ENCODE measurements at regions not wholly inside any gene's neighbourhood (a gene's known extent, or its start where the extent isn't known, plus 50 kb on each side); places are given as distances from the start of the nearest gene placed in this dataset.

- no peaks in the 10 kb centered on the region for H3K27me3 ChIP-seq (ENCODE audit: insufficient read depth, poor library complexity, severe bottlenecking)
- H3K4me3 ChIP-seq (ENCODE audit: severe bottlenecking) = no peak overlapping the region
- H3K9me3 ChIP-seq (ENCODE audit: severe bottlenecking) = no peaks in the 10 kb centered on the region
- H3K27ac ChIP-seq (ENCODE audit: poor library complexity, severe bottlenecking) = no peak overlapping the region
- no peaks in the 10 kb centered on the region for H3K4me1 ChIP-seq (ENCODE audit: insufficient read depth, poor library complexity, severe bottlenecking)
- ATAC-seq (ENCODE audit: low read depth) (no peak), DNase-seq (ENCODE audit: low spot score) (no peak)
- TF ChIP-seq CTCF (IDR thresholded peaks at IDR 0.05; ENCODE audit: poor library complexity, severe bottlenecking) = no peak
- no peaks in the 10 kb centered on the region for H3K36me3 ChIP-seq (ENCODE audit: low read depth)
Measured at GRCh38 chr18:10351858-10352257, 102.6 kb upstream of the APCDD1 start.

DNA sequence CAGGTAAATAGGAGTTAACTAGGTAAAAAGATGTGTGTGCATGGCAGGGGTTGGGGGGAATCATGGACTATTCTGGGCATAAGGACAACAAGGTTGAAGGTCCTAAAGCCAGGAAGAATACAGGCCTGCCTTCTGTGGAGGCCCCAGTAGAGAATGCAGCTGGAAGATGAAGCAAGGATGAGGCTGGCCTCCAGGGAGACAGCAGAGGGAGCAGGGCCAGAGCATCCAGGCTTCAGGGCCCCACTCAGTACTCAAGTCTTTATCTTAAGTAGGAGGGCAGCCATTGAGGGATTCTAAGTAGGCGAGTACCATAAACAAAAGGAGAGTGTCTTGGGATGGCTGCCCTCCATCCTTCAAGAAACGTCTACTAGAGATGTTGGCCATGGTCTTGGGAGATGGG, 101.8 kb upstream of the APCDD1 start:
- no peaks in the 10 kb centered on the region for H3K4me1 ChIP-seq (ENCODE audit: insufficient read depth, poor library complexity, severe bottlenecking)
- DNase-seq (ENCODE audit: low spot score) (no peak), ATAC-seq (ENCODE audit: low read depth) (no peak)
- no peak overlapping the region for H3K27ac ChIP-seq (ENCODE audit: poor library complexity, severe bottlenecking)
- H3K27me3 ChIP-seq (ENCODE audit: insufficient read depth, poor library complexity, severe bottlenecking) = no peaks in the 10 kb centered on the region
- TF ChIP-seq CTCF (IDR thresholded peaks at IDR 0.05; ENCODE audit: poor library complexity, severe bottlenecking) = no peak
- H3K36me3 ChIP-seq (ENCODE audit: low read depth) = no peaks in the 10 kb centered on the region
- H3K9me3 ChIP-seq (ENCODE audit: severe bottlenecking) = no peaks in the 10 kb centered on the region
- H3K4me3 ChIP-seq (ENCODE audit: severe bottlenecking) = no peak overlapping the region

- H3K4me3 ChIP-seq (ENCODE audit: severe bottlenecking) = no peak overlapping the region
- no peaks in the 10 kb centered on the region for H3K4me1 ChIP-seq (ENCODE audit: insufficient read depth, poor library complexity, severe bottlenecking)
- no peaks in the 10 kb centered on the region for H3K36me3 ChIP-seq (ENCODE audit: low read depth)
- DNase-seq (ENCODE audit: low spot score) = no peak
- H3K27ac ChIP-seq (ENCODE audit: poor library complexity, severe bottlenecking) = no peak overlapping the region
- ATAC-seq (ENCODE audit: low read depth) = peak; percentile 61; the same call in 1 of the 3 replicates
- no peaks in the 10 kb centered on the region for H3K9me3 ChIP-seq (ENCODE audit: severe bottlenecking)
- TF ChIP-seq CTCF (IDR thresholded peaks at IDR 0.05; ENCODE audit: poor library complexity, severe bottlenecking) = no peak
- no peaks in the 10 kb centered on the region for H3K27me3 ChIP-seq (ENCODE audit: insufficient read depth, poor library complexity, severe bottlenecking)
Measured at GRCh38 chr18:10353791-10354190, 100.6 kb upstream of the APCDD1 start.

DNA sequence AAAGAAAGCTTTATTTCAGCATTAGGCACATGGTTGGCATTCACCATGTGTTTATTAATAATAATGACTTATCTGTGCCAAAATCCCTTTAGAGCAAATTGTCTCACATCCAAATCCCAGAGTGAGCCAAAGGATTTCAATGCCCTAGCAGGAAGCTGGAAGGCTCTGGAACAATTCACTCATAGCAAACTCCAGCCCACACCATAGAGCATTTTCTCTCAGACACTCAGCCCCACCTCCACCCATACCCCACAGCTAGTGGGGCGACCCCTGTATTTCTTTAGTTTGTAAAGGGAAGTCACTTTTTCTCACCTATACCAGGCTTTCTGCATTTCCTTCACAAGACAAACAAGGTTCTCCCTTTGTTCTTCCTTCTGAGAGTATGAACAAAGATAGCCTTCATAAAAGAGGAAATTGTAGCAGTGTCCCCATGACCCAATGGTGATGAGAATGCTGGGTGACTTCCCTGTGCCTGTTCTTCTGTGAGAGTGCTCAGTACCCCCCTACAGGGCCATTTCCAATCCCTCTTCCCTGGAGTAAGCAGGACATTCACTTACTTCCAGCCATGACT, 100.1 kb upstream of the APCDD1 start:
- no peaks in the 10 kb centered on the region for H3K27me3 ChIP-seq (ENCODE audit: insufficient read depth, poor library complexity, severe bottlenecking)
- ATAC-seq (ENCODE audit: low read depth) = no peak

More for the DNA sequence above, 100.1 kb upstream of the APCDD1 start:
- Histone ChIP-seq H3K4me3 (ENCODE audit: severe bottlenecking) (no peak overlapping the region), H3K9me3 (ENCODE audit: severe bottlenecking) (no peaks in the 10 kb centered on the region), H3K36me3 (ENCODE audit: low read depth) (no peaks in the 10 kb centered on the region), H3K27ac (ENCODE audit: poor library complexity, severe bottlenecking) (no peak overlapping the region), H3K4me1 (ENCODE audit: insufficient read depth, poor library complexity, severe bottlenecking) (no peaks in the 10 kb centered on the region)
- DNase-seq (ENCODE audit: low spot score) = no peak
- TF ChIP-seq CTCF (IDR thresholded peaks at IDR 0.05; ENCODE audit: poor library complexity, severe bottlenecking) = no peak

All from RWPE2 (cell line).